IMR-90 (cell line): ENCODE measurements at regions not wholly inside any gene's neighbourhood (a gene's known extent, or its start where the extent isn't known, plus 50 kb on each side); places are given as distances from the start of the nearest gene placed in this dataset.

Experiments used
- ATAC-seq: fragments of 200-7000 bp; cut with Tn5 transposase; 2 replicates; pipeline ENCODE4 v1.9.1; 2020; ENCODE audit warnings: low read depth, mild to moderate bottlenecking, moderate library complexity
- BruUV-seq: library from RNA; stranded (reverse); fragments of 400-500 nt; replicated peaks from 2 replicates; lab custom pipeline; 2021; lab: Mats Ljungman, UMichigan
- CTCF ChIA-PET: fragments of 300-600 bp; formaldehyde crosslinking; extraction: SDS; loops from one replicate; lab custom pipeline; 2021; ENCODE audit warnings: antibody characterized with exemption; lab: Yijun Ruan, JAX
- POLR2A ChIA-PET: fragments of 300-600 bp; sonication (Branson Sonifier 250); formaldehyde crosslinking; loops from one replicate; lab custom pipeline; 2022; ENCODE audit warnings: antibody characterized with exemption; ENCODE audit not compliant: unreplicated experiment; lab: Charles Lee
- DNase-seq: peaks from one replicate; pipeline ENCODE4 v3.0.0; 2013
- H2AFZ ChIP-seq: replicated peaks from 2 replicates; pipeline ENCODE3; 2013; ENCODE audit warnings: low read length, mild to moderate bottlenecking; ENCODE audit not compliant: poor library complexity
- H2AK5ac ChIP-seq: 2 replicates; pipeline ENCODE4 v1.6.1; 2013; ENCODE audit warnings: low read depth, low read length, inconsistent platforms
- H2AK9ac ChIP-seq: replicated peaks from 2 replicates; pipeline ENCODE3; 2013; ENCODE audit warnings: mild to moderate bottlenecking, low read depth, low read length, moderate library complexity; ENCODE audit not compliant: poor library complexity
- H2BK120ac ChIP-seq: 2 replicates; pipeline ENCODE4 v1.6.1; 2013; ENCODE audit warnings: low read depth, low read length, inconsistent platforms
- H2BK15ac ChIP-seq: 3 replicates; pipeline ENCODE4 v1.6.1; 2013; ENCODE audit warnings: low read depth, low read length, inconsistent platforms
- H2BK20ac ChIP-seq: 2 replicates; pipeline ENCODE4 v1.6.1; 2013; ENCODE audit warnings: low read depth, mild to moderate bottlenecking, inconsistent platforms, low read length, moderate library complexity
- H2BK5ac ChIP-seq: 2 replicates; pipeline ENCODE4 v1.6.1; 2013; ENCODE audit warnings: mild to moderate bottlenecking, low read depth, low read length, inconsistent platforms; ENCODE audit not compliant: poor library complexity, severe bottlenecking
- H3K14ac ChIP-seq: replicated peaks from 2 replicates; pipeline ENCODE4 v1.6.1; 2013; ENCODE audit warnings: low read depth, low read length, inconsistent platforms
- H3K18ac ChIP-seq: 2 replicates; pipeline ENCODE4 v1.6.1; 2013; ENCODE audit warnings: low read depth, low read length, control low read depth
- H3K23ac ChIP-seq: 2 replicates; pipeline ENCODE4 v1.6.1; 2013; ENCODE audit warnings: low read depth, low read length, inconsistent platforms
- H3K27ac ChIP-seq: 2 replicates; pipeline ENCODE4 v1.5.1; 2013; ENCODE audit warnings: mild to moderate bottlenecking, control low read depth, low read length; ENCODE audit not compliant: insufficient read depth
- H3K27me3 ChIP-seq: 2 replicates; pipeline ENCODE4 v1.6.1; 2013; ENCODE audit warnings: low read length; ENCODE audit not compliant: control insufficient read depth, insufficient read depth
- H3K36me3 ChIP-seq: 2 replicates; pipeline ENCODE4 v1.6.1; 2013; ENCODE audit warnings: low read length, mixed read lengths; ENCODE audit not compliant: control insufficient read depth, insufficient read depth
- H3K4ac ChIP-seq: 2 replicates; pipeline ENCODE4 v1.6.1; 2013; ENCODE audit warnings: low read depth, low read length, inconsistent platforms
- H3K4me1 ChIP-seq: 2 replicates; pipeline ENCODE4 v1.6.1; 2013; ENCODE audit warnings: low read length, mixed read lengths; ENCODE audit not compliant: control insufficient read depth, insufficient read depth
- H3K4me2 ChIP-seq: 2 replicates; pipeline ENCODE4 v1.6.1; 2013; ENCODE audit warnings: low read depth, mild to moderate bottlenecking, control low read depth, low read length, moderate library complexity
- H3K4me3 ChIP-seq: 2 replicates; pipeline ENCODE4 v1.5.1; 2013; ENCODE audit warnings: low read depth, mild to moderate bottlenecking, control low read depth, low read length, moderate library complexity; ENCODE audit not compliant: insufficient read depth
- H3K56ac ChIP-seq: 2 replicates; pipeline ENCODE4 v1.6.1; 2013; ENCODE audit warnings: low read length, inconsistent platforms; ENCODE audit not compliant: insufficient read depth; ENCODE audit errors: extremely low read depth
- H3K79me1 ChIP-seq, 2 experiments: 2 replicates each; pipeline ENCODE4 v1.6.1; 2013; ENCODE audit warnings: low read length in 2 of 2, inconsistent platforms in 1 of 2, low read depth in 1 of 2
- H3K9ac ChIP-seq: 2 replicates; pipeline ENCODE4 v1.6.1; 2013; ENCODE audit warnings: low read depth, low read length, control low read depth
- H3K9me1 ChIP-seq: 2 replicates; pipeline ENCODE4 v1.6.1; 2013; ENCODE audit warnings: low read length, inconsistent platforms; ENCODE audit not compliant: insufficient read depth
- H3K9me3 ChIP-seq: 2 replicates; pipeline ENCODE4 v1.6.1; 2013; ENCODE audit warnings: low read length; ENCODE audit not compliant: control insufficient read depth, insufficient read depth
- H4K20me1 ChIP-seq: 2 replicates; pipeline ENCODE4 v1.6.1; 2013; ENCODE audit warnings: low read length, inconsistent platforms; ENCODE audit not compliant: insufficient read depth
- H4K5ac ChIP-seq: 2 replicates; pipeline ENCODE4 v1.6.1; 2013; ENCODE audit warnings: mild to moderate bottlenecking, low read depth, low read length, control low read depth
- H4K8ac ChIP-seq, 2 experiments: 2 replicates each; pipeline ENCODE4 v1.6.1; 2013; ENCODE audit warnings: low read depth in 2 of 2, low read length in 2 of 2, control low read depth in 1 of 2, inconsistent platforms in 1 of 2
- H4K91ac ChIP-seq: 2 replicates; pipeline ENCODE4 v1.6.1; 2013; ENCODE audit warnings: low read depth, low read length, inconsistent platforms; ENCODE audit not compliant: insufficient read depth
- BHLHE40 ChIP-seq: fragments of 150-350 bp; IDR thresholded peaks from 2 replicates; pipeline ENCODE4 v1.6.1; 2016; ENCODE audit warnings: mild to moderate bottlenecking, low read depth, low read length
- CEBPB ChIP-seq: IDR thresholded peaks from 2 replicates; pipeline ENCODE4 v1.6.1; 2012; ENCODE audit warnings: low read depth, low read length, improper control_type of control experiment
- CHD1 ChIP-seq: IDR thresholded peaks from 2 replicates; pipeline ENCODE4 v1.6.1; 2012; ENCODE audit warnings: low read depth, low read length, improper control_type of control experiment
- ELK1 ChIP-seq: fragments of 150-350 bp; IDR thresholded peaks from 2 replicates; pipeline ENCODE4 v1.6.1; 2016; ENCODE audit warnings: low read depth, mild to moderate bottlenecking, low read length, moderate library complexity, borderline replicate concordance
- FOS ChIP-seq: fragments of 150-350 bp; IDR thresholded peaks from 2 replicates; pipeline ENCODE4 v1.6.1; 2016; ENCODE audit warnings: low read depth, low read length
- MAFK ChIP-seq: IDR thresholded peaks from 2 replicates; pipeline ENCODE4 v1.6.1; 2012; ENCODE audit warnings: low read depth, low read length, improper control_type of control experiment
- MAZ ChIP-seq: IDR thresholded peaks from 2 replicates; pipeline ENCODE4 v1.6.1; 2012; ENCODE audit warnings: low read depth, mild to moderate bottlenecking, low read length, improper control_type of control experiment, moderate library complexity, borderline replicate concordance
- MXI1 ChIP-seq: IDR thresholded peaks from 2 replicates; pipeline ENCODE4 v1.6.1; 2012; ENCODE audit warnings: low read depth, mild to moderate bottlenecking, low read length, moderate library complexity, borderline replicate concordance
- NFE2L2 ChIP-seq: fragments of 150-350 bp; IDR thresholded peaks from 2 replicates; pipeline ENCODE4 v1.6.1; 2016; ENCODE audit warnings: low read depth, mild to moderate bottlenecking, low read length
- POLR2A ChIP-seq: IDR thresholded peaks from 2 replicates; pipeline ENCODE4 v1.6.1; 2012; ENCODE audit warnings: mild to moderate bottlenecking, low read depth, low read length
- RAD21 ChIP-seq: IDR thresholded peaks from 2 replicates; pipeline ENCODE4 v1.6.1; 2012; ENCODE audit warnings: low read length, improper control_type of control experiment
- RCOR1 ChIP-seq: IDR thresholded peaks from 2 replicates; pipeline ENCODE4 v1.6.1; 2012; ENCODE audit warnings: mild to moderate bottlenecking, low read length, improper control_type of control experiment; ENCODE audit not compliant: insufficient replicate concordance
- RFX5 ChIP-seq: IDR thresholded peaks from 2 replicates; pipeline ENCODE4 v1.8.0; 2012; ENCODE audit warnings: low read depth, mild to moderate bottlenecking, low read length, moderate library complexity
- SMC3 ChIP-seq: fragments of 150-350 bp; IDR thresholded peaks from 2 replicates; pipeline ENCODE4 v1.6.1; 2016; ENCODE audit warnings: low read depth, mild to moderate bottlenecking, antibody characterized with exemption, low read length, moderate library complexity
- WGBS, 2 experiments: methylation state at CpG; one replicate each; pipeline versions ENCODE4 v1.1.5 to v1.1.7; 2013; ENCODE audit warnings: missing lambda C conversion rate in 2 of 2; ENCODE audit not compliant: insufficient read length in 1 of 2; ENCODE audit errors: extremely low coverage in 2 of 2; 5-methylcytosine and 5-hydroxymethylcytosine counted together
- dilution Hi-C: fragments of 300-500 bp; cut with HindIII; formaldehyde crosslinking; loops from one replicate; pipeline ENCODE4 v1.14.3; 2018; ENCODE audit warnings: low sequenced_read_pairs; ENCODE audit not compliant: unreplicated experiment
- in situ Hi-C: fragments of 300-500 bp; cut with MboI; formaldehyde crosslinking; loops from 3 replicates; pipeline ENCODE4 v1.14.3; 2019; ENCODE audit warnings: low sequenced_read_pairs, inconsistent platforms, mixed read lengths
- intact Hi-C: fragments of 100-400 bp; cut with micrococcal nuclease; formaldehyde crosslinking; loops from 2 replicates; pipeline ENCODE4 v1.10.0; 2022
- TF ChIP-seq, protein P1 (sequence below): fragments of 150-350 bp; IDR thresholded peaks from 2 replicates; pipeline ENCODE4 v1.6.1; 2017; ENCODE audit warnings: mild to moderate bottlenecking, antibody characterized with exemption, low read length, low read depth
- TF ChIP-seq, protein P2 (sequence below): conservative IDR thresholded peaks from 2 replicates; pipeline ENCODE4 v1.5.1; 2012; ENCODE audit warnings: mild to moderate bottlenecking, low read depth, low read length, improper control_type of control experiment

GRCh38 chr5:82526540-82526939 is 248.4 kb upstream of the RPS23 start:
- DNase-seq (no peak), ATAC-seq (no peak)
- no peak overlapping the region for H4K5ac ChIP-seq
- intact Hi-C loops, result no loop called here
- no peaks in the 10 kb centered on the region for H4K20me1 ChIP-seq
- H3K79me1 ChIP-seq, result no peaks in the 10 kb centered on the region
- H3K9ac ChIP-seq, result no peak overlapping the region
- no peak overlapping the region for H4K91ac ChIP-seq
- TF ChIP-seq CEBPB, result no peak
- TF ChIP-seq RCOR1, result no peak
- TF ChIP-seq BHLHE40, result no peak
- TF ChIP-seq NFE2L2, result no peak
- TF ChIP-seq MXI1, result no peak
- no peak for TF ChIP-seq MAFK
- TF ChIP-seq POLR2A, result no peak
- no peak for TF ChIP-seq CHD1
- no peak for TF ChIP-seq RFX5
- no peak for TF ChIP-seq ELK1
- TF ChIP-seq, protein P1, sequence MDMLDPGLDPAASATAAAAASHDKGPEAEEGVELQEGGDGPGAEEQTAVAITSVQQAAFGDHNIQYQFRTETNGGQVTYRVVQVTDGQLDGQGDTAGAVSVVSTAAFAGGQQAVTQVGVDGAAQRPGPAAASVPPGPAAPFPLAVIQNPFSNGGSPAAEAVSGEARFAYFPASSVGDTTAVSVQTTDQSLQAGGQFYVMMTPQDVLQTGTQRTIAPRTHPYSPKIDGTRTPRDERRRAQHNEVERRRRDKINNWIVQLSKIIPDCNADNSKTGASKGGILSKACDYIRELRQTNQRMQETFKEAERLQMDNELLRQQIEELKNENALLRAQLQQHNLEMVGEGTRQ, result no peak
- no peak for TF ChIP-seq FOS
- TF ChIP-seq, protein P2, sequence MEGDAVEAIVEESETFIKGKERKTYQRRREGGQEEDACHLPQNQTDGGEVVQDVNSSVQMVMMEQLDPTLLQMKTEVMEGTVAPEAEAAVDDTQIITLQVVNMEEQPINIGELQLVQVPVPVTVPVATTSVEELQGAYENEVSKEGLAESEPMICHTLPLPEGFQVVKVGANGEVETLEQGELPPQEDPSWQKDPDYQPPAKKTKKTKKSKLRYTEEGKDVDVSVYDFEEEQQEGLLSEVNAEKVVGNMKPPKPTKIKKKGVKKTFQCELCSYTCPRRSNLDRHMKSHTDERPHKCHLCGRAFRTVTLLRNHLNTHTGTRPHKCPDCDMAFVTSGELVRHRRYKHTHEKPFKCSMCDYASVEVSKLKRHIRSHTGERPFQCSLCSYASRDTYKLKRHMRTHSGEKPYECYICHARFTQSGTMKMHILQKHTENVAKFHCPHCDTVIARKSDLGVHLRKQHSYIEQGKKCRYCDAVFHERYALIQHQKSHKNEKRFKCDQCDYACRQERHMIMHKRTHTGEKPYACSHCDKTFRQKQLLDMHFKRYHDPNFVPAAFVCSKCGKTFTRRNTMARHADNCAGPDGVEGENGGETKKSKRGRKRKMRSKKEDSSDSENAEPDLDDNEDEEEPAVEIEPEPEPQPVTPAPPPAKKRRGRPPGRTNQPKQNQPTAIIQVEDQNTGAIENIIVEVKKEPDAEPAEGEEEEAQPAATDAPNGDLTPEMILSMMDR, result no peak
- TF ChIP-seq MAZ, result no peak
- TF ChIP-seq RAD21, result no peak
- no peak for TF ChIP-seq SMC3
- H3K4me3 ChIP-seq, result no peak overlapping the region
- no peak overlapping the region for H2AFZ ChIP-seq
- no peak overlapping the region for H3K27ac ChIP-seq
- no peak overlapping the region for H3K14ac ChIP-seq
- BruUV-seq, result no TSS peak
- H2BK15ac ChIP-seq, result no peak overlapping the region
- H3K56ac ChIP-seq, result no peak overlapping the region
- H3K9me1 ChIP-seq, result no peaks in the 10 kb centered on the region
- no peak overlapping the region for H2BK5ac ChIP-seq
- dilution Hi-C loops, result no loop called here
- H3K23ac ChIP-seq, result no peak overlapping the region
- no peak overlapping the region for H3K4ac ChIP-seq
- no peaks in the 10 kb centered on the region for H3K9me3 ChIP-seq
- no peak overlapping the region for H2BK120ac ChIP-seq
- CTCF ChIA-PET, result no interaction called here
- no peaks in the 10 kb centered on the region for H3K36me3 ChIP-seq
- WGBS, 2 experiments, result no CpG with 5 or more reads among the region's 2 CpGs
- peaks cover 7% of the 10 kb centered on the region for H3K27me3 ChIP-seq
- in situ Hi-C loops, result no loop called here
- no peak overlapping the region for H3K18ac ChIP-seq
- no peak overlapping the region for H4K8ac ChIP-seq
- H2AK9ac ChIP-seq, result no peak overlapping the region
- H3K4me1 ChIP-seq, result no peaks in the 10 kb centered on the region
- no peak overlapping the region for H2BK20ac ChIP-seq
- no peak overlapping the region for H2AK5ac ChIP-seq
- no peak overlapping the region for H3K4me2 ChIP-seq
- POLR2A ChIA-PET, result no interaction called here
